Gastrocnemius medialis (tissue), 4 donors: ENCODE measurements at regions not wholly inside any gene's neighbourhood (a gene's known extent, or its start where the extent isn't known, plus 50 kb on each side); places are given as distances from the start of the nearest gene placed in this dataset.

ENCODE experiments used
- ATAC-seq, 2 donors: fragments of 150-250 bp; one replicate each; pipeline ENCODE4 v1.9.1; 2016
- DNase-seq, 2 donors: peaks; one replicate each; pipeline ENCODE4 v3.0.0-alpha.2; 2019
- H3K27ac ChIP-seq, 4 donors: fragments of 200-600 bp; sonication (generic); 1 replicate in 1 of 4; 2 replicates in 3 of 4; pipeline ENCODE4 v1.5.1; 2016 to 2018; ENCODE audit warnings: mild to moderate bottlenecking in 2 of 4, moderate library complexity in 1 of 4
- H3K27me3 ChIP-seq, 3 donors: fragments of 200-600 bp; sonication (generic) in 2 of 3; 1 replicate in 1 of 3; 2 replicates in 2 of 3; pipeline versions ENCODE4 v1.5.1 to v1.6.0; 2016 to 2019; ENCODE audit warnings: mild to moderate bottlenecking in 1 of 3, moderate library complexity in 1 of 3
- H3K36me3 ChIP-seq, 2 donors: fragments of 200-600 bp; sonication (generic) in 1 of 2; one replicate each; pipeline ENCODE4 v1.5.1; 2017 to 2018
- H3K4me1 ChIP-seq, 2 donors: fragments of 200-600 bp; sonication (generic) in 1 of 2; one replicate each; pipeline ENCODE4 v1.5.1; 2016 to 2017; ENCODE audit warnings: mild to moderate bottlenecking in 2 of 2
- H3K4me3 ChIP-seq, 4 donors: fragments of 200-600 bp; sonication (generic) in 3 of 4; 1 replicate in 1 of 4; 2 replicates in 3 of 4; pipeline ENCODE4 v1.5.1; 2016 to 2019; ENCODE audit warnings: mild to moderate bottlenecking in 2 of 4
- H3K9me3 ChIP-seq, 3 donors: fragments of 200-600 bp; sonication (generic) in 2 of 3; 1 replicate in 1 of 3; 2 replicates in 2 of 3; pipeline ENCODE4 v1.5.1; 2016 to 2019
- POLR2A ChIP-seq, 2 donors: fragments of 450-650 bp; IDR thresholded peaks; one replicate each; pipeline ENCODE4 v1.6.1; 2017; ENCODE audit warnings: antibody characterized with exemption in 2 of 2, mild to moderate bottlenecking in 2 of 2, moderate library complexity in 2 of 2
- in situ Hi-C, 4 donors: fragments of 200-750 bp; cut with MboI; loops; one replicate each; pipeline versions ENCODE4 v1.15.0 to v1.8.0; 2017; ENCODE audit warnings: low sequenced_read_pairs in 4 of 4
- intact Hi-C: fragments of 100-400 bp; cut with DNase I; formaldehyde crosslinking; loops from one replicate; pipeline ENCODE4 v1.15.1; 2023; ENCODE audit warnings: low total_unique reads
- TF ChIP-seq, protein P1 (sequence below), 5 experiments: fragments of 450-650 bp in 3 of 5; fragments of 200-600 bp in 2 of 5; sonication (generic) in 2 of 5; IDR thresholded peaks in 4 of 5; conservative IDR thresholded peaks in 1 of 5; 1 replicate in 4 of 5; 2 replicates in 1 of 5; pipeline ENCODE4 v1.5.1; 2016 to 2019; ENCODE audit warnings: antibody characterized with exemption in 5 of 5, mild to moderate bottlenecking in 3 of 5, moderate library complexity in 3 of 5

DNA sequence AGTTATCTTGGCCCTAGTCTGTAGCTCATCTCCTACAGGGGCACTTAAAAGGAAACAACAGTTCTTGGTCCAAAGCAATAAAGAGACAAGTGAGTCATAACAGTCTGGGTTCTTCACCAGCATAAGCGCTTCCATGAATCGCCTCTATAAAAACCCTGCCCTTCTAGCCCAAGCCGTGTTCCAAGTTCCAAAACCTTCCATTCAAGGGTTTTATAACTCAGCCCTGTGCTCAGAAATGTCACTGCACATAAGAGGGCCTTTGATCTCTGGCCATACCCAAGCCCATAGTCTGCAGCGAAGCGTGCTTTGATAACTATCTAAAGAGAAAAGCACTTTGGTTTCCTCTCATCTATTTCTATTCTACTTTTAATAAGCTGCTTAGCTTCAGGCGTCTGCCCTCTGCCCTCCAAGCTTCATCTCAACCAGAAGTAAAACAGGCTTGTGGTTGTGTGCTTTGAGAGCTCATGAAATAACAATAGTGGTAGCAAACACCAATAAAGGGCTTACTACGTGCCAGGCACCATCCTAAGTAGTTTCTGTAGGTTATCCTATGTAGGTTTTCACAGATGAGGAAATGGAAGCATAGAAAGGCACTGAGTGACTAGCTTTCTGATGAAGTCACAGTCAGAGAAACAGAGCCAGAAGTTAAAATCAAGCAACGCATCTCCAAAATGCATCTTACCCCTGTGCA, 64.0 kb upstream of the AKAP13 start:
- in situ Hi-C loops: no loop called here

DNA sequence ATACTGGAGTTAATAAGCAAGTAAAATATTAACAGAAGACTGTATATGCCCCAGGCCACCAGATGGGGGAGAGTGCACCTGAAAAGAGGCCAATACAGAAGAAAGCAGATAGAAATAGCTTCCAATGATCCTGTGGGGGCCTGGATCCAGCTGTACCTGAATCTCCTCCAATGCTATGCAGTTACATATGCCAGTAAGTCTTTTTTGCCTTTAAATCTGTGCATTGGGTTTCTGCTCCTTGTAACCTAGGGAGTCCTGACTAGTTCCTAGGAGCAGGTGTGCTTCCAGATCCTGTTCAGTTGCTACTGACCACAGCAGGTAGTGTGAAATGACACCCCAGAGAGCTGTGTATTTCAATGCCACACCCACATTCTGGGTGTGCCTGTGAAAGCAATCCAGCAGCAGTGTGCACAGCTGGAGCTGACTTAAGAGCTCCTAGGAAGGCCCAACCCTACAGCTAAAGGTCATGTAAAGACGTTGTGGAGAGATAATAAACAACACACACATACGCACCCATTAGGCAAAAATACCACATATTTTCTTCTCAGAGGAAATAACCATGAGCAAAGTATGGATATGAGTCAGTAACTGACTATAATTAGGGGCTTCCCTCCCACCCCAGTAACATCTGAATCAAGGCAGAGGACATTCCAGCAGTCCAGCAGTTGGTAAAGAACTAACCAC, 62.2 kb upstream of the AKAP13 start:
- no peaks in the 10 kb centered on the region for H3K36me3 ChIP-seq
- in situ Hi-C loops: no loop called here
- no peaks in the 10 kb centered on the region for H3K27me3 ChIP-seq
- TF ChIP-seq POLR2A (IDR thresholded peaks at IDR 0.05): no peak
- TF ChIP-seq, protein P1, sequence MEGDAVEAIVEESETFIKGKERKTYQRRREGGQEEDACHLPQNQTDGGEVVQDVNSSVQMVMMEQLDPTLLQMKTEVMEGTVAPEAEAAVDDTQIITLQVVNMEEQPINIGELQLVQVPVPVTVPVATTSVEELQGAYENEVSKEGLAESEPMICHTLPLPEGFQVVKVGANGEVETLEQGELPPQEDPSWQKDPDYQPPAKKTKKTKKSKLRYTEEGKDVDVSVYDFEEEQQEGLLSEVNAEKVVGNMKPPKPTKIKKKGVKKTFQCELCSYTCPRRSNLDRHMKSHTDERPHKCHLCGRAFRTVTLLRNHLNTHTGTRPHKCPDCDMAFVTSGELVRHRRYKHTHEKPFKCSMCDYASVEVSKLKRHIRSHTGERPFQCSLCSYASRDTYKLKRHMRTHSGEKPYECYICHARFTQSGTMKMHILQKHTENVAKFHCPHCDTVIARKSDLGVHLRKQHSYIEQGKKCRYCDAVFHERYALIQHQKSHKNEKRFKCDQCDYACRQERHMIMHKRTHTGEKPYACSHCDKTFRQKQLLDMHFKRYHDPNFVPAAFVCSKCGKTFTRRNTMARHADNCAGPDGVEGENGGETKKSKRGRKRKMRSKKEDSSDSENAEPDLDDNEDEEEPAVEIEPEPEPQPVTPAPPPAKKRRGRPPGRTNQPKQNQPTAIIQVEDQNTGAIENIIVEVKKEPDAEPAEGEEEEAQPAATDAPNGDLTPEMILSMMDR (IDR thresholded peaks at IDR 0.05 in 4 of 5, conservative IDR thresholded peaks at IDR 0.05 in 1 of 5): no peak
- H3K4me3 ChIP-seq: no peak overlapping the region
- ATAC-seq (no peak), DNase-seq (no peak)
- H3K4me1 ChIP-seq: no peaks in the 10 kb centered on the region
- H3K27ac ChIP-seq: no peak overlapping the region
- intact Hi-C loops: no loop called here
- no peaks in the 10 kb centered on the region for H3K9me3 ChIP-seq

More for the DNA sequence above, 64.0 kb upstream of the AKAP13 start:
- Histone ChIP-seq H3K27ac (no peak overlapping the region), H3K4me3 (no peak overlapping the region), H3K4me1 (no peaks in the 10 kb centered on the region), H3K36me3 (no peaks in the 10 kb centered on the region), H3K9me3 (no peaks in the 10 kb centered on the region), H3K27me3 (no peaks in the 10 kb centered on the region)
- ATAC-seq (peak in 1 of 2 donors; percentile 61), DNase-seq (no peak)
- intact Hi-C loops: no loop called here
- TF ChIP-seq POLR2A (IDR thresholded peaks at IDR 0.05): no peak
- TF ChIP-seq, protein P1 (IDR thresholded peaks at IDR 0.05 in 4 of 5, conservative IDR thresholded peaks at IDR 0.05 in 1 of 5): no peak

DNA sequence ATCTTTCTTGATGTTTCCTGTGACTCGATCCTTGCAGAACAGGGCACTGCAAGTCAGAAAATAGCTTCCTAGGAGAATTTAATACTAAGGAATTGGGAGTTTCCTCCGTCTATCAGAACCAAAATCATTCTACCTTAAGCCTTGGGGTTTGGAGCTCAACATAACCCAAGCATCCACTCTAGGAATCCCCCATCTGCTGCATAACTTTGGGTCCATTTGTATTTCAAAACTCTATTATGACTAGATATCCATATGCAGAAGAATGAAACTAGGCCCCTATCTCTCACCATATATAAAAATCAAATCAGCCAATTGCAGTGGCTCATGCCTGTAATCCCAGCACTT, 61.7 kb upstream of the AKAP13 start:
- no peak for DNase-seq
- TF ChIP-seq POLR2A (IDR thresholded peaks at IDR 0.05): no peak
- TF ChIP-seq, protein P1 (IDR thresholded peaks at IDR 0.05 in 4 of 5, conservative IDR thresholded peaks at IDR 0.05 in 1 of 5): no peak

DNA sequence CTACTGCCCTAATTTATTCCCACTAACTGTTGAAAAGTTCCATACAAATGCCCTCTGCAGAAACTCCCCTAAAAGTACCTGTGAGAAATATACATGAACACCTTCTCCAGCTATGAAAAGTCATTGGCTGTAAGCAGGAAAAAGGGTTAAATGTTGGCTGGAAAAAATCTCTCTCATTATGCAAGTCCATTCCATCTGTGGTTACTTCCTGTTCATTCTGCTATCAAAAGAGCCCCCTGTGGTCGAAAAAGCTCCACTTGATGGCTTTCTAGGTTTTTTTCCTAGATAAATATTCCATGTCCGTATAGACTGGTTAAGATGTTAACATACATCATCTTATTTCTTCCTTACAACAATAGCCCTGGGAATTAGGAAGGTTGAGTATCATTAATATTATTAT, 56.2 kb upstream of the AKAP13 start:
- no peak for TF ChIP-seq POLR2A (IDR thresholded peaks at IDR 0.05)
- TF ChIP-seq, protein P1 (IDR thresholded peaks at IDR 0.05 in 4 of 5, conservative IDR thresholded peaks at IDR 0.05 in 1 of 5): no peak
- no peak for DNase-seq
- H3K36me3 ChIP-seq: no peaks in the 10 kb centered on the region
- in situ Hi-C loops (no loop called here), intact Hi-C loops (no loop called here)
- no peak overlapping the region for H3K4me3 ChIP-seq
- no peaks in the 10 kb centered on the region for H3K27me3 ChIP-seq
- no peak for ATAC-seq
- H3K9me3 ChIP-seq: no peaks in the 10 kb centered on the region
- no peak overlapping the region for H3K27ac ChIP-seq
- peaks cover 0 to under 1% of the 10 kb centered on the region in 2 donors for H3K4me1 ChIP-seq

More for the DNA sequence above, 61.7 kb upstream of the AKAP13 start:
- ATAC-seq: no peak
- Histone ChIP-seq H3K4me1 (no peaks in the 10 kb centered on the region), H3K4me3 (no peak overlapping the region), H3K36me3 (no peaks in the 10 kb centered on the region), H3K27ac (no peak overlapping the region), H3K27me3 (no peaks in the 10 kb centered on the region), H3K9me3 (no peaks in the 10 kb centered on the region)
- intact Hi-C loops (no loop called here), in situ Hi-C loops (no loop called here)
